GM18499 (cell line): ENCODE measurements at regions not wholly inside any gene's neighbourhood (a gene's known extent, or its start where the extent isn't known, plus 50 kb on each side); places are given as distances from the start of the nearest gene placed in this dataset.
"Not testable (repeated sequence)": the region's sequence is repeated elsewhere in the genome, so short reads cannot be mapped to it uniquely, and the experiment has no call there.

Source experiments
- ATAC-seq: cut with Tn5 transposase; IDR thresholded peaks from one replicate; pipeline ENCODE4 v1.9.1; 2021; ENCODE audit warnings: moderate number of reproducible peaks; ENCODE audit not compliant: insufficient read depth, unreplicated experiment

GRCh38 chr1:168424281-168424680, 119.5 kb downstream of the XCL2 start:
- ATAC-seq = no peak

DNA sequence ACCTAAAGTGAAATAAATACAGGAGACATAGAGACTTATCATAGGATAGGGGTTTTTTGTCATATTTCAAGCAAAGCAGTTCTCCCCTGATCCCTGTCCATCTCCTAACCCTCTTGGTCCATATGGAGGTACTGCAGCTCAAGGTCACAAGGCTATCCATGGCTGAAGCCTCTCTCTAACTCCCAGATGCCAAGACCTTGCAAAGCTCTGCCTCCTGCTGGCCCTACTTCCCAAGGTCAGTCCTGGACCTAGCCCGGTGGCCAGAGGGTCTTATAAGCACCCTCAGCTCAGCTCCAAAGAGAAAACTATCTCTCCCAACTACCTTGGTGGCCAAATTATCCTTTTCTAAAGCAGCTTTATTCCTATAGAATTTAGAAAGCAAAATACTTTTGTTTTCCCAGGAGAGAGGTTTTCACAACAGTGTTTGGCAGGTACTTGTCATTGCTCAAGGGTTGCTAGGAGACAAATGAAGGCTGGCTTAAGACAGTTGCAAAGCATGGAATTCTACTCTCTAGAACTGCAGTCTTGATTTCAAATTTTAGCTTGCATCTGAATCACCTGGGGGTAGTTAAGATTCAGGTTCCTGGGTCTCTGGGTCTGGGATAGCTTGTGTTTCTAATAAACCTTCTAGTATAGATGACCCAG, 121.5 kb downstream of the XCL2 start:
- ATAC-seq = no peak

DNA sequence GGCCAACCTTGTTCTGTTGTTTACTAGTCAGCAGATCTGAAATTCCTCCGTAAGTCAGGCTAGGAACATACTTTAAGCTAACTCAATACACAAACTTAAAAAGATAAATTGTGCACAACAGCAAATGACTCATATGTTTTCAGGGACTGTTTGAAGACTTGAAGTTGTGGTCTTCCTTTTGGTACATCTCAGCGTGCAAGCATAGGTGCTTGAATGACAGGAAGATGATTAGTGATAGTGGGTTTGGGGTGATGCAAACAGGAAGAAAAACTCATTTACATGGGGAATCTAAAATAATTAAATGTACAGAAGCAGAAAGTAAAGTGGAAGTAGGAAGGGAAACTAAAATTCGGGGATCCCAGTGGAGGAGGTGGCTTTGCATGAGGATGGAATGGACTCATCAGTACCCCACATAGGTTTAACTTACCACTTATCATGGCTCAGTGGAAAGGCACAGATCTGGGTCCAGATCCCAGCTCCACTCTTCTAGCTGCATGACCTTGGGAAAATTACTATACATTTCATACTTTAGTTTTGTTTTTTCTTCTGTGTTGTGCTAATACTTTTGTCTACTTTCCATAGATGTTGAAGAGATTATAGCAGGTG, 122.3 kb downstream of the XCL2 start:
- ATAC-seq = no peak

DNA sequence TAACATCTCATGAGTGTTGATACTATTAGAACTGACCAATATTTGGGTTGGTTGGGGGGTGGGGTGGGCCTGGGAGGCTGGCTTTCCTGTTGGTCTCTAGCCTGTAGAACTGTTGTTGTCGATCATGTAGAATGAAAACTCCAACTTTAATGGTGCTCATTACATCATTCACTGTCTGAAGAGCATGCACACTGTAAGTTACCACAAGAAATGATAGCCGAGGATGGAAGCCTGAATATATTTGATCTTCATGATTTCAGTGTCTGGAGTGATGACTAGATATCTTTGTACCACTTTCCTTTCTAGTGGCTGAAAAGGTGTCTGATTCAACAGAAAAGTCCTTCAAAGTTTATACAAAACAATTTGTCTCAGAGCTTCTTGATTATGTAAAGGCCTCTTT, 123.6 kb downstream of the XCL2 start:
- ATAC-seq = no peak

DNA sequence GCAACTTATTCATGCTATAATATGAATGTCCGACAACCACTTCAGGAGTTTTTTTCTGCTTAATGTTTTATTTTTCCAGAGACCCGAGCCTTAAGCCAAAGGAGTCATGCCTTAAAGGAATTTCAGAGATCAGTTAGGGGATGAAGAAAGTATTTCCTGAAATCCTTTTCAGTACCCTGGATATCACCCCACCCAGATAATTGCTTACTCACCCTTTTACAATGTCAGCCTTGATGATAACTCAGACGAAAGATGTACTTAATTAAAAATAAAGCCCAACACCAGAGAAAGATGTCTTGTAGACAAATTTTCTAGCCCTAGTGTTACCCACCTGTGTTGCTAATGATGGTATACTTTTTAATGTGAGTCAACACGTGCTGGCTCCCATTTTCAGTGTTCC, 124.1 kb downstream of the XCL2 start:
- ATAC-seq = no peak

GRCh38 chr1:168416220-168416619, 127.6 kb downstream of the XCL2 start:
- ATAC-seq = no peak

DNA sequence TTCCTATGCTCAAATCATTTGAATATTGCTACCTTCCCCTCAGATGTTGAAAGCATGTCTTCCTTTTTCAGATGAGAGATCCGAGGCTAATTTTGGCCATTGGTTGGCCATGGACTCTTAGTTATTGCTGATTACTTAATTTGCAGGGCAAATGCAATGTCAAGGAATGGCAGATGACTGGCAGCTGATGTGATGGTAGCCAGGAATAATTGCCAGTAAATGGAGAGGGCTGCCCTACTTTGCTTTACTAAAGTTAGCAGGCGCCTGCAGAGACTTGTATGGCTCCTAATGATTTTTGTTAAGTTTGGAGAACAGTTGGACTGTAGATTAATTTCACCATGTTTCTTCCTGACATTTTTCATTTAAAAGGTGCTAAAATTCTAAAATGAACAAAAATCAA, 128.9 kb downstream of the XCL2 start:
- no peak for ATAC-seq

DNA sequence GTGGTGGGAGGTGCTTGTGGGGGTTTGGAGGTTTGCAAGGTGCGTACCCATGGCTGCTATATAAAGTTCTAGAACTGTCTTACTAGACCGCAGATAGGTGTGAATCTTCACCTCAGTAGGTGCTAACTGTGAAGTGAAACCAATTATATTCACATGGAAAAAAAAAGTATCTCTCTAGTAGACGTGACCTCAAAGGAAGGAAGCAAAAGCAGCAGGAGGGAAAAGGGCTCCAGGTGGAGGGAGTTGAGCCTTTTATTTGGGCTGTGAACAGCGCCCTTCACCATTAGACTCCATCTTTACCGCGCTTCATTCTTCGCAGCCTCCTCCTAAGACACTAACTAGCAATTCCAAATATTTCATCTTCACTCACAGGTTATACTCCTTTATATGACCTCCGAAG, 129.8 kb downstream of the TBX19 start:
- no peak for ATAC-seq

DNA sequence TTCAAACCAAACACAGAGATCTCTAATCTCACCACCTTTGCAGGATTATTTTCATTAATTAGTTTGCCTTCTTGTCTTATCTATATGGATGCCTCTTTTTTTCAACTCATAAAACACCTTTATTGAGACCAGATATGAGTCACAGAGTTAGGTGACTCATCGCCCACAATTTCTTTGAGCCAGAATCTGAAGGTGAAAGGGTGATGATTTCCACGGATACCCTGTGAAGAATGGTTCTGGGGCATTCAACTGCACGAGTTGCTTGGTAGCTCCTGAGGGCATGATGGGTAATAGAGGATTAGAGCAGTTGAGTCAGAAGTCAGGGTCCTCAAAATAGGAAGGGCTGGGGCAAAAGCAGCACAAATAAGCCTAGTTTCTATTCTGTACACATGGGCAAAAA, 128.2 kb downstream of the TBX19 start:
- no peak for ATAC-seq

- no peak for ATAC-seq
Observed at GRCh38 chr1:168408539-168408865, 127.8 kb downstream of the TBX19 start.

- no peak for ATAC-seq
Observed at GRCh38 chr1:168407832-168408538, 127.3 kb downstream of the TBX19 start.

GRCh38 chr1:168405906-168406549, 125.4 kb downstream of the TBX19 start:
- ATAC-seq = no peak

GRCh38 chr1:168403140-168403539, 122.5 kb downstream of the TBX19 start:
- no peak for ATAC-seq

GRCh38 chr1:168402466-168402865, 121.8 kb downstream of the TBX19 start:
- not testable (repeated sequence) for ATAC-seq

GRCh38 chr1:168401341-168401740, 120.7 kb downstream of the TBX19 start:
- ATAC-seq = no peak

- no peak for ATAC-seq
Observed at GRCh38 chr1:168400139-168400538, 119.5 kb downstream of the TBX19 start.

DNA sequence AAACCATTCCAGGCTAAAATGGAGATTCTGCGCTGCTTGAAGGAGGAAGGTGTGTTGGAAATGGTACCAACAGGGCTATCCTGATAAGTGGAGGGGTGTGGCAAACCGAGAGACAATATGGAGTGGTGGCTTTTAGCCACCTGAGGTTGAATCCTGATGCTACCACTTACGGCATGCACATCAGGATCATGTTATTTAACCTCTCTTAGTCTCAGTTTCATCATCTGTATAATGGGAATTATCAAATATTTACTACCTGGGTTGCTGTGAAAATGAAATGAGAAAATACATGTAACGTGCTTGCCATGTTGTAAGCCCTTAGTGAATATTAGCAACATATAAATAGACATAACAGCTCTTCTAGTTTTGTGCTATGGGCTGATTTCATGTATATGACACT, 117.1 kb downstream of the TBX19 start:
- no peak for ATAC-seq

GRCh38 chr1:168396940-168397684, 116.4 kb downstream of the TBX19 start:
- no peak for ATAC-seq

DNA sequence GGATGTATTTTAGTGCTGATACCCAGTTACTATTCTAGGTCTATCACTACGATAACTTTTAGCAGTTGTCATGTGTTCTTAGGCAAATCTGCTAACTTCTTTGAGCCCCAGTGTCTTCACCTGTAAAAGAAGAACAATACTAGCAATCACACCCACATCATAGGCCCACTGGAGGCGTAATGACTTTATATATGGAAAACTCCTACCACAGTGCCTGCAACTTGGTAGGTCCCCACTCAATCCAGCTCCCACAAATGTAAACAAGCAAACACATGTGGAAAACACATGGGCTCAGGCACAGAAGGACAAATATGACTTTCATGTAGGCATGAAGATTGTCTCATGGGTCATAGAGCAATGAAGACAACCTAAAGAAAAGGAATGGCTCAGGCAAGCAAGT, 115.8 kb downstream of the TBX19 start:
- no peak for ATAC-seq

- no peak for ATAC-seq
Observed at GRCh38 chr1:168394858-168395257, 114.2 kb downstream of the TBX19 start.
